SJCRH30 (cell line): ENCODE measurements at regions not wholly inside any gene's neighbourhood (a gene's known extent, or its start where the extent isn't known, plus 50 kb on each side); places are given as distances from the start of the nearest gene placed in this dataset.
"Not testable (repeated sequence)": the region's sequence is repeated elsewhere in the genome, so short reads cannot be mapped to it uniquely, and the experiment has no call there.

ENCODE experiments used
- DNase-seq, 2 experiments: peaks; one replicate each; pipeline ENCODE4 v3.0.0-alpha.2; 2015 to 2020
- H3K27ac ChIP-seq: fragments of 250-450 bp; sonication (Bioruptor Pico); 2 replicates; pipeline ENCODE4 v1.5.1; 2020; ENCODE audit warnings: mild to moderate bottlenecking, moderate library complexity
- H3K27me3 ChIP-seq: fragments of 250-450 bp; sonication (Bioruptor Pico); 2 replicates; pipeline ENCODE4 v1.5.1; 2020; ENCODE audit warnings: mild to moderate bottlenecking, moderate library complexity
- H3K36me3 ChIP-seq: fragments of 250-450 bp; sonication (Bioruptor Pico); 2 replicates; pipeline ENCODE4 v1.5.1; 2020; ENCODE audit warnings: mild to moderate bottlenecking, moderate library complexity
- H3K4me1 ChIP-seq: fragments of 250-450 bp; sonication (Bioruptor Pico); 2 replicates; pipeline ENCODE4 v1.5.1; 2020; ENCODE audit warnings: mild to moderate bottlenecking, moderate library complexity
- H3K4me3 ChIP-seq: fragments of 250-450 bp; sonication (Bioruptor Pico); 2 replicates; pipeline ENCODE4 v1.5.1; 2020; ENCODE audit warnings: mild to moderate bottlenecking, moderate library complexity
- H3K9me3 ChIP-seq: fragments of 250-450 bp; sonication (Bioruptor Pico); replicated peaks from 2 replicates; pipeline ENCODE4 v1.5.1; 2020; ENCODE audit warnings: mild to moderate bottlenecking, moderate library complexity

DNA sequence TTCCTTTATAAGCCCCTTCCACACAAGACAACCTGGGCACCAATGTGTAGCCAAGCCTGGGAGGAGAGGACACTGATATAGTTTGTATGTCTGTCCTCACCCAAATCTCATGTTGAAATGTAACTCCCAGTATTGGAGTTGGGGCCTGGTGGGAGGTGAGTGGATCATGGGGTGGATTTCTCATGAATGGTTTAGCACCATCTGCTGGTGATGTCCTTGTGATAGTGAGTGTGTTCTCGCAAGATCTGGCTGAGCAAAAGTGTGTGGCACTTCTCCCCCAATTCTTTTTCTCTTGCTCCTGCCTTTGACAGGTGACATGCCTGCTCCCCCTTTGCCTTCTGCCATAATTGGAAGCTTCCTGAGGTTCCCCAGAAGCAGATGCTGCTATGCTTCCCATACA is 135.8 kb downstream of the USP31 start:
- Histone ChIP-seq H3K27ac (no peak overlapping the region), H3K9me3 (no peaks in the 10 kb centered on the region)
- peak in 1 of 2 experiments; percentile 5 for DNase-seq

DNA sequence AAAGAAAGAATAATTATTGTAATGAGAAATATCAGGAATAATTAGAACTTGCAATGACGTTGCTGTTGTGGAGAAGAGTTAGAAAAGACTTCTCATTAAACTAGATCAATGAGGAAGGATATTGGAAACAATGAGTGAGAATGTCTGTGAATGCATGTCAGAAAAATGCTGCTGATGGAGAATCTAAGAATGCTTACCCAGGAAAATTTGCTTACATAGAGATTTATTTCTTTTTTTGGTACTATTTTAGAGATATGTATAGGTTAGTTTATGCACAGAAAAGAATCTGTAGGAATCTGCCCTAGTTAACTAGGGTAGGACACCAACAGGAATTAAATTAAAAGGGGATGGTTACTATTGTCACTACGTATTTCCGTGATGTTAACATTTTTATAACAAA is 140.2 kb downstream of the USP31 start:
- Histone ChIP-seq H3K4me3 (no peak overlapping the region), H3K27me3 (no peaks in the 10 kb centered on the region), H3K9me3 (no peaks in the 10 kb centered on the region), H3K36me3 (no peaks in the 10 kb centered on the region), H3K27ac (no peak overlapping the region), H3K4me1 (no peaks in the 10 kb centered on the region)
- no peak for DNase-seq

More for the DNA sequence above, 135.8 kb downstream of the USP31 start:
- H3K4me3 ChIP-seq: no peak overlapping the region
- no peaks in the 10 kb centered on the region for H3K27me3 ChIP-seq
- H3K36me3 ChIP-seq: no peaks in the 10 kb centered on the region
- no peaks in the 10 kb centered on the region for H3K4me1 ChIP-seq

DNA sequence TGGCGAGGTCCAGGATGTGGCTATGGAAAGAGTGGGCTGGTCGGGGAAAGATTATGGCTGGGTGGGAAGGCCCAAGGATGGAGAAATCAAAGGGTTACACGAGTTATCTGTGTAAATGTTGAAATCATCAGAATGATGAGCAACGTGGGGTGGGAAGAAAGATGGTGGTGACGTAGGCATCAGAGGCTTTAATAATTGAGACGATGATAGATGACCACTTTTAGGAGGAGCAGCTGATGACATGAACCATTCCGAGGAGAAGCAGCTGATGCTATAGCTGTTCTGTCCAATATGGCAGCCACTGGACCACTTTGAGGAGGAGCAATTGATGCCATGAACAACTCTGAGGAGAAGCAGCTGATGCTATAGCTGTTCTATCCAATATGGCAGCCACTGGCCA is 141.2 kb downstream of the USP31 start:
- Histone ChIP-seq H3K4me3 (no peak overlapping the region), H3K9me3 (no peaks in the 10 kb centered on the region), H3K36me3 (no peaks in the 10 kb centered on the region), H3K4me1 (no peaks in the 10 kb centered on the region), H3K27me3 (no peaks in the 10 kb centered on the region), H3K27ac (no peak overlapping the region)
- no peak for DNase-seq

DNA sequence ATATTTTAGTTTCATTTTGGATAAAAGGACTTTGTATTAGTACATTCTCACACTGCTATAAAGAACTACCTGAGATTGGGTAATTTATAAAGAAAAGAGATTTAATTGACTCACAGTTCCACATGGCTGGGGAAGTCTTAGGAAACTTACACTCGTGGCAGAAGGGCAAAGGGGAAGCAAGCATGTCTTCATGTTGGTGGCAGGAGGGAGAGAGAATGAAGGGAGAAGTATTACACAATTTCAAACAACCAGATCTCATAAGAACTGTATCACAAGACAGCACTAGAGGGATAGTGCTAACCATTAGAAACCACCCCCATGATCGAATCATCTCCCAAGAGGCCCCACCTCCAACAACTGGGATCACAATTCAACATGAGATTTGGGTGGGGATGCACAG is 142.9 kb downstream of the USP31 start:
- no peak for DNase-seq
- Histone ChIP-seq H3K9me3 (no peaks in the 10 kb centered on the region), H3K27me3 (no peaks in the 10 kb centered on the region), H3K4me1 (no peaks in the 10 kb centered on the region), H3K4me3 (no peak overlapping the region), H3K27ac (no peak overlapping the region), H3K36me3 (no peaks in the 10 kb centered on the region)

DNA sequence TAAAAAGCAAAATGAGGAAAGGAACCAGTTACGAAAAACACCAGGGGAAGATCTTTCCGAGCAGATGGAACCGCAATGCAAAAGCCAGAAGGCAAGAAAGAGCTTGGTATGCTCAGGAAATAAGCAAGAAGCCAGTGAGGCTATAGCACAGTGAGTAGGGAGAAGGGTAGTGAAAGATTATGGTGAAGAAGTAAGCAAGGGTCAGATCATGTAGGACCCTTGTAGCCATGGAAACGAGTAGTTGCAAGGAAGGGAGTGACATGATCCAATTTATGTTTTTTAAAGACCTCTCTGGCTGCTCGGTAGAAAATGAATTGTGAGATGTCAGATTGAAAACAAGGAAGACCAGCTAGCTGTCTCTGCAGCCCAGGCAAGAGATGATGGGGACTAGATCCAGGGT is 143.3 kb downstream of the USP31 start:
- Histone ChIP-seq H3K4me3 (no peak overlapping the region), H3K4me1 (no peaks in the 10 kb centered on the region), H3K9me3 (no peaks in the 10 kb centered on the region), H3K27me3 (no peaks in the 10 kb centered on the region), H3K36me3 (no peaks in the 10 kb centered on the region), H3K27ac (no peak overlapping the region)
- no peak for DNase-seq

DNA sequence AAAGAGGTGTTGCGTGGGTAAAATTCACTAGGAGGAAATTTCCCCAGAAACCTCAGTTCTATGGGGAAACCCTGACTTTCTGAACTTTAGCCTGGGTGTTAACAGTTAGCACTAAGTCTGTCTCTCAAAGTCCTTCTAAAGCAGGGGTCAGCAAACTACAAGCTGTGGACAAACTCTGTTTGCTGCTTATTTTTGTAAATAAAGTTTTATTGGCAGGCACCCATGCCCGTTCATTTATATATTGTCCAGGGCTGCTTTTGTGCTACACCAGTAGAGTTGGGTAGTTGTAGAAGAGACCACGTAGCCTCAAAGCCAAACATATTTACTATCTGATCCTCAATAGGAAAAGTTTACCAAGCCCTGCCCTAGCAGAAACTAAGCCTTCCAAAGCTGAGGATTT is 159.7 kb downstream of the USP31 start:
- Histone ChIP-seq H3K36me3 (no peaks in the 10 kb centered on the region), H3K4me1 (no peaks in the 10 kb centered on the region), H3K27ac (no peak overlapping the region), H3K4me3 (no peak overlapping the region), H3K27me3 (no peaks in the 10 kb centered on the region), H3K9me3 (no peaks in the 10 kb centered on the region)
- DNase-seq: no peak

DNA sequence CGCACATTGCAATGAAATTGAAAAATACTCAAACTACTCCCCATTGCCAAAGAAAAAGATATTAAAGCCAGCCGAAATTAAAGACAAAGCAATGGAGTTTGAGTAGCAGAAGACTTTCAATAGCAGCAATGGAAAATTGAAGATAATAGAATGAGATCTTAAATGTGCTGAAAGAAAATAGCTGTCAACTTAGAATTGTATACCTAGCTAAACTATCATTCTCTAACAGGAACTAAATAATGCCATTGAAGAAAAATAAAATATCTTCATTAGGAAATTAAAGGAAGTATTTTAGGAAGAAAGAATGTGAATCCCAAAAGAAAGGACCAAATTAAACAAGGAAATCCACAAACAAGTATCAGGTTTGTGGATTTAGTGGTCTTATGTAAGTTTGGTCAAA is 165.6 kb downstream of the USP31 start:
- Histone ChIP-seq H3K4me3 (no peak overlapping the region), H3K27me3 (no peaks in the 10 kb centered on the region), H3K27ac (no peak overlapping the region), H3K9me3 (peaks cover 7% of the 10 kb centered on the region; the same call in 1 of the 2 replicates), H3K4me1 (no peaks in the 10 kb centered on the region), H3K36me3 (no peaks in the 10 kb centered on the region)
- no peak for DNase-seq

DNA sequence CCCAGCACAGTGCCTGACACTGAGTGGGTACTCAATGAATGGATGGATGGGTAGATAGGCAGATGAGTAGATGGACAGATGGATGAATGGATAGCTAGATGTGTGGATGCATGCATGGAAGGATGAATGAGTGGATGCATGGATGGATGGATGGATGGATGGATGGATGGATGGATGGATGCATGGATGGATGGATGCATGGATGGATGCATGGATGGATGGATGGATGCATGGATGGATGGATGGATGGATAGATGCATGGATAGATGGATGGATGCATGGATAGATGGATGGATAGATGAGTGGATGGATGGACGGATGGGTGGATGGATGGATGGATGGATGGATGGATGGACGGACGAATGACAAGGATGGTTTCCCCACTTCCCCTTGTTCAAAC is 166.6 kb downstream of the HS3ST2 start:
- not testable (repeated sequence) for H3K36me3 ChIP-seq, H3K9me3 ChIP-seq, H3K4me1 ChIP-seq, H3K4me3 ChIP-seq, DNase-seq, H3K27me3 ChIP-seq, H3K27ac ChIP-seq

DNA sequence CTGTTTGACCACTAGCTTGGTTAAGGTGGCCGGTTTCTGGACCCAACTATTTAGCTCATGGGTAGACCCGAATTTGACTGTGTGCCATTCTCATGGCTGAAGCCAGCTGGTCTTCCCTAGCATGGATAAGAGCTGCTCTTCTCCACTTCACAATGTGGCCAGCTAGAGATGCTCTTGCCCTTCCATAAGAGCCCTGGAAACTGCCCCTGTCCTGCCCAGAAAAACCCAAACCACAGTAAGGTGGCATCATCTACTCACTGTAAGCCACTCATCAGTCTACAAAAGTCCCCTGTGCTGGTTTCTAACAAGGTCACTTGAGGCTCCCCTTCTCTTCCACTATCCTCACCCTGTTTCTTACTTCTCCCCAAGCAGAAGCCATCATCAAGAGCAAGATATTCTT is 165.1 kb downstream of the HS3ST2 start:
- no peaks in the 10 kb centered on the region for H3K36me3 ChIP-seq
- H3K27me3 ChIP-seq: no peaks in the 10 kb centered on the region
- no peak overlapping the region for H3K27ac ChIP-seq
- no peak overlapping the region for H3K4me3 ChIP-seq
- H3K9me3 ChIP-seq: peaks cover 7% of the 10 kb centered on the region; the same call in 1 of the 2 replicates
- DNase-seq: no peak
- H3K4me1 ChIP-seq: no peaks in the 10 kb centered on the region

DNA sequence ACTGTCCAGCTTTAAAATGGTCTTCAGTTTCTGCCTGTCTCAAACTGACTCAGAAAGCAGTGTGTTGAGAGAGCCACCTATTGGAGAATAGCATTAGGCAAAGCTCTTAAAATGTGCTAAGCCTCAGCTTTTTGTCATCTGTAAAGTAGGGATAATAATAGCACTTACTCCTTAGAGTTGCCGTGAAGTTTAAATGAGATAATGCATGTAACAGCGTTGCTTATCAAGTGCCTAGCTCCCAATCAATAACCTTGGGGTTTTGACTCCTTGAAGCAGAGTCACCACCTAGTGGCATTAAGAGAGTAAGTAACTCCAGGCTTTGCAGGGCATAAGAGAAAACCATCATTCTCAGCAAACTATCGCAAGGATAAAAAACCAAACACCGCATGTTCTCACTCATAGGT is 163.3 kb downstream of the HS3ST2 start:
- H3K27me3 ChIP-seq: no peaks in the 10 kb centered on the region
- no peaks in the 10 kb centered on the region for H3K36me3 ChIP-seq
- no peak overlapping the region for H3K4me3 ChIP-seq
- no peaks in the 10 kb centered on the region for H3K4me1 ChIP-seq
- DNase-seq: no peak
- H3K27ac ChIP-seq: no peak overlapping the region
- H3K9me3 ChIP-seq: no peaks in the 10 kb centered on the region

DNA sequence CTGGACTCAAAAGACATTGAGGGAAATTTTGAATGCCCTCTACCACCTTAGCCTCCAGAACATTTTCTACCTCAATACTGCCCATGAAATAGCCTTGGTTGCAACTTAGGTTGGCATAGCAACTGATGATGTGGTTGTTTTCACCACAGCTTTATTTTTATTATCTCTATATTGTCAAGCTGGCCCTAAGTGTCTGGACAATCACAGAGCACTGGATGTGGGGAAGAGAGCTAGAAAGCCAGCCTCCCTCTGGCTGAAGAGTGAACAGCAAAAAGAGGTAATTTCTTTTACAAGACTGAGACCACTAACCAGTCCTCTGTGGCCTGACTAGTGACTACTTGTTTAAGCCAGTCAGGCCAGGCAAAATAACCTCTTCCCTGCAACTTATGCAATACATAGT is 159.6 kb downstream of the HS3ST2 start:
- Histone ChIP-seq H3K27ac (no peak overlapping the region), H3K4me1 (no peaks in the 10 kb centered on the region), H3K36me3 (no peaks in the 10 kb centered on the region), H3K27me3 (no peaks in the 10 kb centered on the region), H3K9me3 (no peaks in the 10 kb centered on the region), H3K4me3 (no peak overlapping the region)
- no peak for DNase-seq

DNA sequence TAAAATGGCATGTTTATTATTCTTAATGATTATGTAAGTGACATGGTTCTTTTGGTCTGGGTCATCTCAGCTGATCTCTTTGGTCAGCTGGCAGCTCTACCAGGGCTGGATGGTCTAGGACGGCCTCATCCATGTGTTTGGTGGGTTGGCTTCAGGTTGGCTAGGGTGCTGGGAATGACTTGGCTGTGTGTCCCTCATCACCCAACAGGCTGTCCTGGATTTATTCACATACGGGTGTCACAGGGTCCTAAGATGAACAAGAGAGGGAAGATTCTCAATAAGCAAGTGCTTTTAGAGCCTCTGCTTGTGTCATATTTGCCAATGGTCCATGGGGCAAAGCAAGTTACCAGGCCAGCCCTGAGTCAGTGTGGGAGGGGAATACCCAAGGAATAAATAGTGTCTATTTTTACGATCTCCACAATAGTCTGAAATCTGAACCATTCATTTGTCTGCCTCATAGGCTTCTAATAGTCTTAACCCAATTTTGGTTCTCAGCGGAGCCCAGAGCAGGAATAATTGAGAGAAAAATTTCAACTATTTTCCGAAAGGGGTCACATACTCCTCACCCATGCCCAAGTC is 157.5 kb downstream of the HS3ST2 start:
- Histone ChIP-seq H3K4me3 (no peak overlapping the region), H3K27me3 (no peaks in the 10 kb centered on the region), H3K36me3 (no peaks in the 10 kb centered on the region), H3K27ac (no peak overlapping the region), H3K9me3 (no peaks in the 10 kb centered on the region), H3K4me1 (no peaks in the 10 kb centered on the region)
- DNase-seq: no peak

DNA sequence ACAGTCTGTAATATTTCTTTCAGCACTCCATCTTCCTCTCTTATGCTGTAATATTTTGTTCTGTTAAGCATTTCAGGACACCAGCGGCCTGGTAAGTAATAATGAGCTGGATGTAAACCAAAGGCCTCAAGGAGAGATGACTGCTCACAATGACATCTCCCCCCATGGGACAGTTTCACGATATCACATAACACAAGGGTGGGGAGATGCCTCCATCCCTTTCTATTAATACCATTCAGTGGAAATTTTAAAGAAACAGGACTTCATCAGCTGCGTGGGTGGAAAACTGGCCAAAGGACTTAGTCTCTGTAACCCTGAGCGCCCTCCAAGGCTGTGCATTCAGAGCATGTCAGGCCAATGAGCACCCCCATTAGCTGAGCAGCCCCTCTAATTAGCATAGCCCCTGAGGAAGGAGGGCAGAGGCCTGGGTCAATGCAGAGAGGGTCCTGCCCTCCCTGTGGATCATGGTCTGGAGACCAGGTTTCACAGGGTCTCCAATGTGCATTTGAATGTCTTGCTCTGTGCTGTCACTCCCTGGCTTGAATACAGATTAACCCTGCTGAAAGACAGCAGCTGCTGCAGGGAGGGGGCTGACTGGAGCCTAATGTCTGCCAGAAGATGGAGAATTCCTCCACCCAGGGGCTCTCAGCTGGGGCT is 156.4 kb downstream of the HS3ST2 start:
- H3K27ac ChIP-seq: no peak overlapping the region
- H3K9me3 ChIP-seq: no peaks in the 10 kb centered on the region
- no peaks in the 10 kb centered on the region for H3K36me3 ChIP-seq
- DNase-seq: no peak
- no peaks in the 10 kb centered on the region for H3K4me1 ChIP-seq
- no peaks in the 10 kb centered on the region for H3K27me3 ChIP-seq
- H3K4me3 ChIP-seq: no peak overlapping the region

DNA sequence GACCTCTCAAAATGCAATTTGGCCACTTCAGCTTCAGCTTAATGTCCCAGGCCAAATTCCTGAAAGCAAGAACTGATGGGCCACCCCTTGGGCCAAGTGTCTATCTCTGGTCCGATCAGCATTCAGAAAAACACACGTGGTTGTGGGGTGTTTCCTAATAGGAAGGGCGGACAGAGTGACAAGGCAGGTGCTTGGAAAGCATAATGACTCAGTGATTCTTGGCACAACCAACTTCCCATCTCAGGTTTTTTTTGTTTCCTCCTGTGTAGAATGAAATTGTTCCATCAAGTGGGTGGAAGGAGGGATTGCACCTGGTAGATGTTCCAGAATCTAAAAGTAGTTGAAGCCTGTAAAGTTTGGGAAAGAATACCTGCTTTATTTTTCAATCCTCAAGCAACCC is 155.6 kb downstream of the HS3ST2 start:
- Histone ChIP-seq H3K36me3 (no peaks in the 10 kb centered on the region), H3K9me3 (no peaks in the 10 kb centered on the region), H3K4me1 (no peaks in the 10 kb centered on the region), H3K27ac (no peak overlapping the region), H3K4me3 (no peak overlapping the region), H3K27me3 (no peaks in the 10 kb centered on the region)
- no peak for DNase-seq

DNA sequence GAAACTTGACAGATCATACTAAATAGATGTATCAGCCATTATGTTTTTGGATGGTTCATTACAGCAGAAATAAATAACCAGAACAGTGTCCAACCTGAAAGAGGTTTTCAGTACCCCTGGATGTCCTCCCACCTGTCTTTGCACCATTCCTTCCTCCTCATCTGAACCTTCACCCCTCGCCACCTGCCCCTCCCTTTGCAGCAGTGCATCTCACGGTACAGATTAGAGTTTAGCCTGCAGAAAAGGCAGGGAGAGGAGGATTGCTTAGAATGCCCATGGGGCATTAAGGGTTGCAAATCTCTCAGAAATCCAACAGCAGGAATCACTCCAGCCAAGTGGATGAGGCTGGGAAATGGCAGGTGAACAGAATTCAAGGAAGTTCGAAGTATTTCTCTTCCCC is 155.0 kb downstream of the HS3ST2 start:
- DNase-seq: no peak
- H3K4me1 ChIP-seq: no peaks in the 10 kb centered on the region
- no peaks in the 10 kb centered on the region for H3K27me3 ChIP-seq
- H3K36me3 ChIP-seq: no peaks in the 10 kb centered on the region
- no peak overlapping the region for H3K27ac ChIP-seq
- H3K4me3 ChIP-seq: no peak overlapping the region
- H3K9me3 ChIP-seq: no peaks in the 10 kb centered on the region

DNA sequence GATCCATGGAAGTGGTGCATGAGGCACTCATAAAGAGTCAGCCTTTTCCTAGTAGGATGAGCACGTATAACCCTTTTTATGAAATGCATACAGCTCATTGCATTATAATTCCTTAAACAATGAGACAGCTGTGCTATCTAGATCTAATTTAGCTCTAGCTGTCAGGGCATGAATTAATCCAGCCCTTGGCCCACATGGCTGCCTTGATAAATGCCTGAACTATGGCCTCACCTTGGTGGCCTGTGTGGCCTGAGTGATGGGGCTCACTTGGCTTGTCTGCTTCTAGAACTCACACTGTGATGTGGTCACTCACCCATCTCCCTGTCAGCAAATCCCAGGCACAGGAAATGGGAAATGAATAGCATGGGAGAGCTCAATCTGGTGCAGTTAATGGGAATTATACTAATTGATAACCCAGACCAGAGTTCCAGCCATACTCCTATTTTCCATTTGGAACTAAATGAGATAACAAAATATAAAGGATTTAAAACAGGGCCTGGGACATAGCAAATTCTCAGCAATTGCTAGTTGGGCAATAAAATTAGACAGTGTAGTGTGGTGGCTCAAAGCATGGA is 153.6 kb downstream of the HS3ST2 start:
- Histone ChIP-seq H3K27ac (no peak overlapping the region), H3K9me3 (no peaks in the 10 kb centered on the region), H3K27me3 (no peaks in the 10 kb centered on the region), H3K4me3 (no peak overlapping the region), H3K4me1 (no peaks in the 10 kb centered on the region), H3K36me3 (no peaks in the 10 kb centered on the region)
- no peak for DNase-seq
